IMR-90 (cell line): ENCODE measurements at regions not wholly inside any gene's neighbourhood (a gene's known extent, or its start where the extent isn't known, plus 50 kb on each side); places are given as distances from the start of the nearest gene placed in this dataset.

Experiments used
- ATAC-seq: fragments of 200-7000 bp; cut with Tn5 transposase; 2 replicates; pipeline ENCODE4 v1.9.1; 2020; ENCODE audit warnings: low read depth, mild to moderate bottlenecking, moderate library complexity
- BruUV-seq: library from RNA; stranded (reverse); fragments of 400-500 nt; replicated peaks from 2 replicates; lab custom pipeline; 2021; lab: Mats Ljungman, UMichigan
- CTCF ChIA-PET: fragments of 300-600 bp; formaldehyde crosslinking; extraction: SDS; loops from one replicate; lab custom pipeline; 2021; ENCODE audit warnings: antibody characterized with exemption; lab: Yijun Ruan, JAX
- POLR2A ChIA-PET: fragments of 300-600 bp; sonication (Branson Sonifier 250); formaldehyde crosslinking; loops from one replicate; lab custom pipeline; 2022; ENCODE audit warnings: antibody characterized with exemption; ENCODE audit not compliant: unreplicated experiment; lab: Charles Lee
- DNase-seq: peaks from one replicate; pipeline ENCODE4 v3.0.0; 2013
- H2AFZ ChIP-seq: replicated peaks from 2 replicates; pipeline ENCODE3; 2013; ENCODE audit warnings: low read length, mild to moderate bottlenecking; ENCODE audit not compliant: poor library complexity
- H2AK5ac ChIP-seq: 2 replicates; pipeline ENCODE4 v1.6.1; 2013; ENCODE audit warnings: low read depth, low read length, inconsistent platforms
- H2AK9ac ChIP-seq: replicated peaks from 2 replicates; pipeline ENCODE3; 2013; ENCODE audit warnings: mild to moderate bottlenecking, low read depth, low read length, moderate library complexity; ENCODE audit not compliant: poor library complexity
- H2BK120ac ChIP-seq: 2 replicates; pipeline ENCODE4 v1.6.1; 2013; ENCODE audit warnings: low read depth, low read length, inconsistent platforms
- H2BK15ac ChIP-seq: 3 replicates; pipeline ENCODE4 v1.6.1; 2013; ENCODE audit warnings: low read depth, low read length, inconsistent platforms
- H2BK20ac ChIP-seq: 2 replicates; pipeline ENCODE4 v1.6.1; 2013; ENCODE audit warnings: low read depth, mild to moderate bottlenecking, inconsistent platforms, low read length, moderate library complexity
- H2BK5ac ChIP-seq: 2 replicates; pipeline ENCODE4 v1.6.1; 2013; ENCODE audit warnings: mild to moderate bottlenecking, low read depth, low read length, inconsistent platforms; ENCODE audit not compliant: poor library complexity, severe bottlenecking
- H3K14ac ChIP-seq: replicated peaks from 2 replicates; pipeline ENCODE4 v1.6.1; 2013; ENCODE audit warnings: low read depth, low read length, inconsistent platforms
- H3K18ac ChIP-seq: 2 replicates; pipeline ENCODE4 v1.6.1; 2013; ENCODE audit warnings: low read depth, low read length, control low read depth
- H3K23ac ChIP-seq: 2 replicates; pipeline ENCODE4 v1.6.1; 2013; ENCODE audit warnings: low read depth, low read length, inconsistent platforms
- H3K27ac ChIP-seq: 2 replicates; pipeline ENCODE4 v1.5.1; 2013; ENCODE audit warnings: mild to moderate bottlenecking, control low read depth, low read length; ENCODE audit not compliant: insufficient read depth
- H3K27me3 ChIP-seq: 2 replicates; pipeline ENCODE4 v1.6.1; 2013; ENCODE audit warnings: low read length; ENCODE audit not compliant: control insufficient read depth, insufficient read depth
- H3K36me3 ChIP-seq: 2 replicates; pipeline ENCODE4 v1.6.1; 2013; ENCODE audit warnings: low read length, mixed read lengths; ENCODE audit not compliant: control insufficient read depth, insufficient read depth
- H3K4ac ChIP-seq: 2 replicates; pipeline ENCODE4 v1.6.1; 2013; ENCODE audit warnings: low read depth, low read length, inconsistent platforms
- H3K4me1 ChIP-seq: 2 replicates; pipeline ENCODE4 v1.6.1; 2013; ENCODE audit warnings: low read length, mixed read lengths; ENCODE audit not compliant: control insufficient read depth, insufficient read depth
- H3K4me2 ChIP-seq: 2 replicates; pipeline ENCODE4 v1.6.1; 2013; ENCODE audit warnings: low read depth, mild to moderate bottlenecking, control low read depth, low read length, moderate library complexity
- H3K4me3 ChIP-seq: 2 replicates; pipeline ENCODE4 v1.5.1; 2013; ENCODE audit warnings: low read depth, mild to moderate bottlenecking, control low read depth, low read length, moderate library complexity; ENCODE audit not compliant: insufficient read depth
- H3K56ac ChIP-seq: 2 replicates; pipeline ENCODE4 v1.6.1; 2013; ENCODE audit warnings: low read length, inconsistent platforms; ENCODE audit not compliant: insufficient read depth; ENCODE audit errors: extremely low read depth
- H3K79me1 ChIP-seq, 2 experiments: 2 replicates each; pipeline ENCODE4 v1.6.1; 2013; ENCODE audit warnings: low read length in 2 of 2, inconsistent platforms in 1 of 2, low read depth in 1 of 2
- H3K9ac ChIP-seq: 2 replicates; pipeline ENCODE4 v1.6.1; 2013; ENCODE audit warnings: low read depth, low read length, control low read depth
- H3K9me1 ChIP-seq: 2 replicates; pipeline ENCODE4 v1.6.1; 2013; ENCODE audit warnings: low read length, inconsistent platforms; ENCODE audit not compliant: insufficient read depth
- H3K9me3 ChIP-seq: 2 replicates; pipeline ENCODE4 v1.6.1; 2013; ENCODE audit warnings: low read length; ENCODE audit not compliant: control insufficient read depth, insufficient read depth
- H4K20me1 ChIP-seq: 2 replicates; pipeline ENCODE4 v1.6.1; 2013; ENCODE audit warnings: low read length, inconsistent platforms; ENCODE audit not compliant: insufficient read depth
- H4K5ac ChIP-seq: 2 replicates; pipeline ENCODE4 v1.6.1; 2013; ENCODE audit warnings: mild to moderate bottlenecking, low read depth, low read length, control low read depth
- H4K8ac ChIP-seq, 2 experiments: 2 replicates each; pipeline ENCODE4 v1.6.1; 2013; ENCODE audit warnings: low read depth in 2 of 2, low read length in 2 of 2, control low read depth in 1 of 2, inconsistent platforms in 1 of 2
- H4K91ac ChIP-seq: 2 replicates; pipeline ENCODE4 v1.6.1; 2013; ENCODE audit warnings: low read depth, low read length, inconsistent platforms; ENCODE audit not compliant: insufficient read depth
- BHLHE40 ChIP-seq: fragments of 150-350 bp; IDR thresholded peaks from 2 replicates; pipeline ENCODE4 v1.6.1; 2016; ENCODE audit warnings: mild to moderate bottlenecking, low read depth, low read length
- dilution Hi-C: fragments of 300-500 bp; cut with HindIII; formaldehyde crosslinking; loops from one replicate; pipeline ENCODE4 v1.14.3; 2018; ENCODE audit warnings: low sequenced_read_pairs; ENCODE audit not compliant: unreplicated experiment
- in situ Hi-C: fragments of 300-500 bp; cut with MboI; formaldehyde crosslinking; loops from 3 replicates; pipeline ENCODE4 v1.14.3; 2019; ENCODE audit warnings: low sequenced_read_pairs, inconsistent platforms, mixed read lengths
- intact Hi-C: fragments of 100-400 bp; cut with micrococcal nuclease; formaldehyde crosslinking; loops from 2 replicates; pipeline ENCODE4 v1.10.0; 2022

DNA sequence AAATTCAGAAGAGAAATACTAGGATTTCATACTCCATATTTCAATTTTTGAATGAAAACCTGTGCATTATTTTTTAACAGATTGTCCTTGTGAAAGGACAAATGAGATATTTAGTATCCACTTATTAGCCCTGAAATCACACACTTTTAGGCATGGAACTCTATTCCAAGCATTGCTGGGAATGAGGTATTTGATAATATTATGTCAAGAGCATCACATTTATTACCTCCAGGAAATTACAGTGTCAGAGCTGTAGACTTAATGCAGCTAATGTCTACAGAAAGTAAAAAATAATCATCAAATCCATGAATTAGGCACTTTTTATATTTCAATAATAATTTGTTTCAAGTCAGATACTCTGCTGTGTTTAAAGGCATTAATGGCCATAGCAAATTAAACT is 753.8 kb downstream of the REEP3 start:
- no peaks in the 10 kb centered on the region for H4K20me1 ChIP-seq

More for the DNA sequence above, 753.8 kb downstream of the REEP3 start:
- H3K9me1 ChIP-seq = no peaks in the 10 kb centered on the region
- H3K23ac ChIP-seq = no peak overlapping the region
- no peaks in the 10 kb centered on the region for H3K4me1 ChIP-seq
- no peak overlapping the region for H3K56ac ChIP-seq
- no peak overlapping the region for H4K91ac ChIP-seq
- H3K27me3 ChIP-seq = no peaks in the 10 kb centered on the region
- no peaks in the 10 kb centered on the region for H3K79me1 ChIP-seq
- no peaks in the 10 kb centered on the region for H3K9me3 ChIP-seq
- no peak overlapping the region for H2BK20ac ChIP-seq
- ChIA-PET POLR2A (no interaction called here), CTCF (no interaction called here)
- in situ Hi-C loops = no loop called here
- no peak overlapping the region for H3K4me2 ChIP-seq
- H3K18ac ChIP-seq = no peak overlapping the region
- ATAC-seq (no peak), DNase-seq (no peak)
- no peak overlapping the region for H2AK9ac ChIP-seq
- H3K9ac ChIP-seq = no peak overlapping the region
- no peak overlapping the region for H3K14ac ChIP-seq
- H2AK5ac ChIP-seq = no peak overlapping the region
- TF ChIP-seq BHLHE40 = no peak
- dilution Hi-C loops = no loop called here
- no peak overlapping the region for H3K27ac ChIP-seq
- H4K8ac ChIP-seq = no peak overlapping the region
- no peak overlapping the region for H2BK120ac ChIP-seq
- H2BK5ac ChIP-seq = no peak overlapping the region
- intact Hi-C loops = no loop called here
- no peaks in the 10 kb centered on the region for H3K36me3 ChIP-seq
- no peak overlapping the region for H3K4me3 ChIP-seq
- no peak overlapping the region for H3K4ac ChIP-seq
- H2BK15ac ChIP-seq = no peak overlapping the region
- H2AFZ ChIP-seq = no peak overlapping the region
- no TSS peak for BruUV-seq
- H4K5ac ChIP-seq = no peak overlapping the region
